Stimulated activated naive B cell treated with anti-CD40 and anti-IgM and Interleukin-4, amounts not matched to agents 10 μg/mL and 1 μg/mL and 100 μg/mL, for 72 hours (primary cell): ENCODE measurements at regions not wholly inside any gene's neighbourhood (a gene's known extent, or its start where the extent isn't known, plus 50 kb on each side); places are given as distances from the start of the nearest gene placed in this dataset.
"Not testable (repeated sequence)": the region's sequence is repeated elsewhere in the genome, so short reads cannot be mapped to it uniquely, and the experiment has no call there.

ENCODE experiments used
- ATAC-seq, 2 donors: fragments of 150-1000 bp; cut with Tn5 transposase; replicated peaks; 2 replicates each; pipeline ENCODE4 v1.10.0; 2021; ENCODE audit warnings: moderate library complexity in 1 of 2
- DNase-seq: peaks from one replicate; pipeline ENCODE4 v3.0.0; 2021
- H3K27ac Mint-ChIP-seq: one replicate; pipeline ENCODE4 v1.8.0; 2022; ENCODE audit warnings: mild to moderate bottlenecking, mixed read lengths
- H3K27me3 Mint-ChIP-seq, 2 donors: one replicate each; pipeline ENCODE4 v1.8.0; 2022; ENCODE audit warnings: mixed read lengths in 2 of 2
- H3K36me3 Mint-ChIP-seq, 2 donors: one replicate each; pipeline ENCODE4 v1.8.0; 2022; ENCODE audit warnings: mixed read lengths in 2 of 2, mild to moderate bottlenecking in 1 of 2
- H3K4me1 Mint-ChIP-seq, 2 donors: one replicate each; pipeline ENCODE4 v1.8.0; 2022; ENCODE audit warnings: mixed read lengths in 2 of 2, mild to moderate bottlenecking in 1 of 2
- H3K4me3 Mint-ChIP-seq, 2 donors: one replicate each; pipeline ENCODE4 v1.8.0; 2022; ENCODE audit warnings: mild to moderate bottlenecking in 2 of 2, mixed read lengths in 2 of 2, moderate library complexity in 1 of 2
- H3K9me3 Mint-ChIP-seq, 2 donors: one replicate each; pipeline ENCODE4 v1.8.0; 2022; ENCODE audit warnings: mixed read lengths in 2 of 2, mild to moderate bottlenecking in 1 of 2

DNA sequence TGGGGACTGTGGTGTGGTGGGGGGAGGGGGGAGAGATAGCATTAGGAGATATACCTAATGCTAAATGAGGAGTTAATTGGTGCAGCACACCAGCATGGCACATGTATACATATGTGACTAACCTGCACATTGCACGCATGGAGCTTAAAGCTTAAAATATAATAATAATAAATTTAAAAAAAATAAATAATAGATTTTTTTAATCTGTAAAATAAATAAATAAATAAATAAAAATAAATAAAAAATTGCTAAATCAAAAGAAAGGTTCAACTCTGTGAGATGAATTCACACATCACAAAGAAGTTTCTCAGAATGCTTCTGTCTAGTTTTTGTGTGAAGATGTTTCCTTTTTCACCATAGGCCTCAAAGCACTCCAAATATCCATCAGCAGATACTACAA lies 1793.7 kb downstream of the UQCRFS1 start:
- H3K27me3 Mint-ChIP-seq, H3K4me3 Mint-ChIP-seq, H3K36me3 Mint-ChIP-seq, H3K27ac Mint-ChIP-seq, ATAC-seq, H3K4me1 Mint-ChIP-seq, DNase-seq: not testable (repeated sequence)
- peaks cover 17 to 20% of the 10 kb centered on the region in 2 donors for H3K9me3 Mint-ChIP-seq

DNA sequence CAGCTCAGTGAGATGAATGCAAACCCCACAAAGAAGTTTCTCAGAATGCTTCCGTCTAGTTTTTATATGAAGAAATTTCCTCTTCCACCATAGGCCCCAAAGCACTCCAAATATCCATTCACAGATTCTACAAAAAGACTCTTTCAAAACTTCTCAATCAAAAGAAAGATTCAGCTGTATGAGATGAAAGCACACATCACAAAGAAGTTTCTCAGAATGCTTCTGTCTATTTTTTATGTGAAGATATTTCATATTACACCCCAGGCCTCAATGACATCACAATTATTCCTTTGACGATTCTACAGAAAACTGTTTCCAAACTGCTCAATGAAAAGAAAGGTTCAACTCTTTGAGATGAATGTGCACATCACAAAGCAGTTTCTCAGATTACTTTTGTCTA lies 1819.4 kb downstream of the UQCRFS1 start:
- Mint-ChIP-seq H3K27me3 (no peaks in the 10 kb centered on the region), H3K27ac (no peak overlapping the region), H3K4me3 (no peak overlapping the region), H3K9me3 (peaks cover 38 to 59% of the 10 kb centered on the region in 2 donors), H3K4me1 (no peaks in the 10 kb centered on the region), H3K36me3 (peaks cover 0 to 2% of the 10 kb centered on the region in 2 donors)
- no peak for ATAC-seq
- no peak for DNase-seq

DNA sequence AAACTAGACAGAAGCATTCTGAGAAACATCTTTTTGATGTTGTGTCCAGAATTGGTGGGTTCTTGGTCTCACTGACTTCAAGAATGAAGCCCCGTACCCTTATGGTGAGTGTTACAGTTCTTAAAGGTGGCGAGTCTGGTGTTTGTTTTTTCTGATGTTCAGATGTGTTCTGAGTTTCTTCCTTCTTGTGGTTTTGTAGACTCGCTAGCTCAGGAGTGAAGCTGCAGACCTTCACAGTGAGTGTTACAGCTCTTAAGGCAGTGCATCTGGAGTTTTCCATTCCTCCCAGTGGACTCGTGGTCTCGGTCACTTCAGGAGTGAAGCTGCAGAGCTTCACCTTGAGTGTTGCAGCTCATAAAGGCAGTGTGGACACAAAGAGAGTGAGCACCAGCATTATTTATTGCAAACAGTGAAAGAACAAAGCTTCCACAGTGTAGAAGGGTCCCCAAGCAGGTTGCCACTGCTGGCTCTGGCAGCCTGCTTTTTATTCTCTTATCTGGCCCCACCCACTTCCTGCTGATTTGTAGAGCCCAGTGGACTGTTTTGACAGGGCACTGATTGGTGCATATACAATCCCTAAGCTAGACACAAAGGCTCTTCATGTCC lies 1820.8 kb downstream of the UQCRFS1 start:
- Mint-ChIP-seq H3K27ac (no peak overlapping the region), H3K4me3 (no peak overlapping the region), H3K4me1 (no peaks in the 10 kb centered on the region), H3K36me3 (peaks cover 0 to 2% of the 10 kb centered on the region in 2 donors), H3K9me3 (peaks cover 41 to 62% of the 10 kb centered on the region in 2 donors), H3K27me3 (no peaks in the 10 kb centered on the region)
- DNase-seq: no peak
- no peak for ATAC-seq

DNA sequence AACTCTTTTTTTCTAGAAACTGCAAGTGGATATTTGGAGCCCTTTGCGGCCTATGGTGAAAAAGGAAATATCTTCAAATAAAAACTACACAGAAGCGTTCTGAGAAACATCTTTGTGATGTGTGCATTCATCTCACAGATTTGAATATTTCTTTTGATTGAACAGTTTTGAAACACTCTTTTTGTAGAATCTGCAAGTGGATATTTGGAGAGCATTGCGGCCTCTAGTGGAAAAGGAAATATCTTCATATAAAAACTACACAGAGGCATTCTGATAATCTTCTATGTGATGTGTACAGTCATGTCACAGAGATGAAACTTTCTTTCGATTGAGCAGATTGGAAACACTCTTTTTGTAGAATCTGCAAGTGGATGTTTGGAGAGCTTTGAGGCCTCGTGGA lies 1833.6 kb downstream of the UQCRFS1 start:
- H3K4me1 Mint-ChIP-seq, H3K36me3 Mint-ChIP-seq, DNase-seq, H3K27me3 Mint-ChIP-seq, H3K27ac Mint-ChIP-seq, H3K4me3 Mint-ChIP-seq, ATAC-seq: not testable (repeated sequence)
- peaks cover 37 to 42% of the 10 kb centered on the region in 2 donors for H3K9me3 Mint-ChIP-seq

DNA sequence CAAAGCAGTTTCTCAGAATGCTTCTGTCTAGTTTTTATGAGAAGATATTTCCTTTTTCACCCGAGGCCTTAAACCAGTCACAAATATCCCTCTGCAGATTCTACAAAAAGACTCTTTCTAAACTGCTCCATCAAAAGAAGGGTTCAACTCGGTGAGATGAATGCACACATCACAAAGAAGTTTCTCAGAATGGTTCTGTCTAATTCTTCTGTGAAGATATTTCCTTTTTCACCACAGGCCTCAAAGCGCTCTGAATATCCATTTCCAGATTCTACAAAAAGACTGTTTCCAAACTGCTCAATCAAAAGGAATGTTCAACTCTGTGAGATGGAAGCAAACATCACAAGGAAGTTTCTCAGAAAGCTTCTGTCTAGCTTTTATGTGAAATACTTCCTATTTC lies 1843.3 kb downstream of the UQCRFS1 start:
- not testable (repeated sequence) for H3K4me3 Mint-ChIP-seq, ATAC-seq, DNase-seq, H3K36me3 Mint-ChIP-seq, H3K4me1 Mint-ChIP-seq, H3K27me3 Mint-ChIP-seq, H3K27ac Mint-ChIP-seq
- peaks cover 52 to 60% of the 10 kb centered on the region in 2 donors for H3K9me3 Mint-ChIP-seq

DNA sequence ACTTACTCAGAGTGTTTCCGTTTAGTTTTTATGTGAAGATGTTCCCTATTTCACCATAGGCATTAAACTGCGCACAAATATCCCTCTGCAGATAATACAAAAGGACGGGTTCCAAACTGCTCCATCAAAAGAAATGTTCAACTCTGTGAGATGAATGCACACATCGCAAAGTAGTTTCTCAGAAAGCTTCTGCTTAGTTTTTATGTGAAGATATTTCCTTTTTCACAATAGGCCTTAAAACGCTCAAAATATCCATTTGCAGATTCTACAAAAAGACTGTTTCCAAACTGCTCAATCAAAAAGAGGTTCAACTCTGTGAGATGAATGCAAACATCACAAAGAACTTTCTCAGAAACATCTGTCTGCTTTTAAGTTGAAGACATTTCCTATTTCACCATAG lies 1850.5 kb downstream of the UQCRFS1 start:
- H3K27me3 Mint-ChIP-seq, H3K4me1 Mint-ChIP-seq, H3K27ac Mint-ChIP-seq, H3K36me3 Mint-ChIP-seq, H3K4me3 Mint-ChIP-seq, ATAC-seq, DNase-seq: not testable (repeated sequence)
- H3K9me3 Mint-ChIP-seq: peaks cover 69 to 72% of the 10 kb centered on the region in 2 donors

DNA sequence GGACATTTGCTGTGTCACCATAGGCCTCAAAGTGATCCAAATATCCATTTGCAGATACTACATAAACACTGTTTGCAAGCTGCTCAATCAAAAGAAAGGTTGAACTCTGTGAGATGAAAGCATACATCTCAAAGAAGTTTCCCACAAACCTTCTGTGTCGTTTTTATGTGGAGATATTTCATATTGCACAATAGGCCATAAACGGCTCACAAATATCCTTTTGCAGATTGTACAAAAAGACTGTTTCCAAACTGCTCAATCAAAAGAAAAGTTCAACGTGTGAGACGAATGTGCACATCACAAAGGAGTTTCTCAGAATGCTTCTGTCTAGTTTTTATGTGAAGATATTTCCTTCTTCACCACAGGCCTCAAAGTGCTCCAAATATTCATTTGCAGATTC lies 1857.4 kb downstream of the UQCRFS1 start:
- H3K9me3 Mint-ChIP-seq: peaks cover 64 to 81% of the 10 kb centered on the region in 2 donors
- H3K4me1 Mint-ChIP-seq, H3K27ac Mint-ChIP-seq: not testable (repeated sequence)

More for the DNA sequence above, 1857.4 kb downstream of the UQCRFS1 start:
- not testable (repeated sequence) for H3K27me3 Mint-ChIP-seq, H3K36me3 Mint-ChIP-seq, H3K4me3 Mint-ChIP-seq, DNase-seq, ATAC-seq
